Endodermal cell (in vitro differentiated cells): ENCODE measurements at regions not wholly inside any gene's neighbourhood (a gene's known extent, or its start where the extent isn't known, plus 50 kb on each side); places are given as distances from the start of the nearest gene placed in this dataset.

ENCODE experiments used
- DNase-seq: peaks from one replicate; pipeline ENCODE4 v3.0.0-alpha.2; 2017
- H3K27ac ChIP-seq: 2 replicates; pipeline ENCODE4 v1.5.1; 2013; ENCODE audit warnings: mild to moderate bottlenecking, low read depth, low read length, moderate library complexity
- H3K27me3 ChIP-seq: 2 replicates; pipeline ENCODE4 v1.6.1; 2013; ENCODE audit warnings: mild to moderate bottlenecking, low read length, moderate library complexity; ENCODE audit not compliant: insufficient read depth, control insufficient read depth, poor library complexity, severe bottlenecking
- H3K36me3 ChIP-seq: 2 replicates; pipeline ENCODE4 v1.7.0; 2013; ENCODE audit warnings: mild to moderate bottlenecking, low read length, moderate library complexity; ENCODE audit not compliant: control insufficient read depth, insufficient read depth
- H3K4me1 ChIP-seq: one replicate; pipeline ENCODE4 v1.7.0; 2013; ENCODE audit warnings: low read length; ENCODE audit not compliant: control insufficient read depth, insufficient read depth
- H3K4me3 ChIP-seq: 2 replicates; pipeline ENCODE4 v1.5.1; 2013; ENCODE audit warnings: mild to moderate bottlenecking, low read length, moderate library complexity
- H3K9ac ChIP-seq: 2 replicates; pipeline ENCODE4 v1.6.1; 2013; ENCODE audit warnings: mild to moderate bottlenecking, low read length, moderate library complexity; ENCODE audit not compliant: poor library complexity, severe bottlenecking; ENCODE audit errors: extremely low read depth
- H3K9me3 ChIP-seq: 2 replicates; pipeline ENCODE4 v1.6.1; 2013; ENCODE audit warnings: mild to moderate bottlenecking, low read length, moderate library complexity; ENCODE audit not compliant: control insufficient read depth
- H3K27ac Mint-ChIP-seq: 2 replicates; pipeline ENCODE4 v1.8.0; 2020; ENCODE audit warnings: mixed read lengths
- H3K27me3 Mint-ChIP-seq: 2 replicates; pipeline ENCODE4 v1.8.0; 2021; ENCODE audit warnings: mild to moderate bottlenecking, mixed read lengths; ENCODE audit not compliant: insufficient read depth
- H3K36me3 Mint-ChIP-seq: 2 replicates; pipeline ENCODE4 v1.8.0; 2020; ENCODE audit warnings: low read depth, mixed read lengths
- H3K4me1 Mint-ChIP-seq: 2 replicates; pipeline ENCODE4 v1.8.0; 2020; ENCODE audit warnings: mixed read lengths
- H3K4me3 Mint-ChIP-seq: 2 replicates; pipeline ENCODE4 v1.8.0; 2020; ENCODE audit warnings: mild to moderate bottlenecking, moderate library complexity, mixed read lengths
- H3K9me3 Mint-ChIP-seq: 2 replicates; pipeline ENCODE4 v1.8.0; 2020; ENCODE audit warnings: mild to moderate bottlenecking, mixed read lengths
- WGBS, 2 experiments: methylation state at CpG; one replicate each; pipeline versions ENCODE4 v1.1.5 to v1.1.7; 2013; ENCODE audit warnings: missing lambda C conversion rate in 2 of 2, mixed read lengths in 1 of 2; ENCODE audit not compliant: insufficient coverage in 1 of 2, insufficient read length in 1 of 2; 5-methylcytosine and 5-hydroxymethylcytosine counted together
- TF ChIP-seq, protein P1 (sequence below): fragments of 200-600 bp; sonication (generic); conservative IDR thresholded peaks from 2 replicates; pipeline ENCODE4 v1.5.0; 2021; ENCODE audit warnings: antibody characterized with exemption, mild to moderate bottlenecking

DNA sequence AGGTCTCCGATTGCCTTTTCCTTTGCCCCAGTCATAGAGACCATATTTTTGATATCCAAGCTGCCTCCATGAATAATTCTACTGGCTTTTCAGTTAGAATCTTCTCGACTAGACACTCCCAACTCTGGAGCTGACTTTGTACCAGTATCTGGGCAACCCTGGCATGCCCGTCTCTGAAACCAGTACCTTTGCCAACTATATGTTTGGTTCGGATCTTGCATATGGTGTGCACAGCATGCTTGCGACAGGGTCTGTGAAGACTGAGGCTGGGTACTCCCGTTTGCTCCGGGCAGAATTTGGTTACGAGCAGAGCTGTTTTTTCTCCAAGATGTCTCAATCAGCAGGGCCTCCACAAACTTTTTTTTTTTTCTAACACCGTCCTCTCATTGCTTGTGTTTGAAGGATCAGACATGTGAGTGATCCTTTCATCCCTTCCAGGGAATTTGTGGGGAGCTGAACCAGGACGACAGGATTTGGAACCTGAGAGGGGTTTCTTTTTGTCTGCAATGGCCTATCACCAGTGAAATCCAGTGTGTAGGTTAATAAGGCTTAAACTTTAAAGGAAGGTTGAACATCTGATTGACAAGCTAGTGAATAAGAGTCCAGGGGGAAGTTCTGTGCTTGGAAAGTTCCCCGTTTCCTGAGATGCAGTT, 322.3 kb downstream of the MYCN start:
- TF ChIP-seq, protein P1, sequence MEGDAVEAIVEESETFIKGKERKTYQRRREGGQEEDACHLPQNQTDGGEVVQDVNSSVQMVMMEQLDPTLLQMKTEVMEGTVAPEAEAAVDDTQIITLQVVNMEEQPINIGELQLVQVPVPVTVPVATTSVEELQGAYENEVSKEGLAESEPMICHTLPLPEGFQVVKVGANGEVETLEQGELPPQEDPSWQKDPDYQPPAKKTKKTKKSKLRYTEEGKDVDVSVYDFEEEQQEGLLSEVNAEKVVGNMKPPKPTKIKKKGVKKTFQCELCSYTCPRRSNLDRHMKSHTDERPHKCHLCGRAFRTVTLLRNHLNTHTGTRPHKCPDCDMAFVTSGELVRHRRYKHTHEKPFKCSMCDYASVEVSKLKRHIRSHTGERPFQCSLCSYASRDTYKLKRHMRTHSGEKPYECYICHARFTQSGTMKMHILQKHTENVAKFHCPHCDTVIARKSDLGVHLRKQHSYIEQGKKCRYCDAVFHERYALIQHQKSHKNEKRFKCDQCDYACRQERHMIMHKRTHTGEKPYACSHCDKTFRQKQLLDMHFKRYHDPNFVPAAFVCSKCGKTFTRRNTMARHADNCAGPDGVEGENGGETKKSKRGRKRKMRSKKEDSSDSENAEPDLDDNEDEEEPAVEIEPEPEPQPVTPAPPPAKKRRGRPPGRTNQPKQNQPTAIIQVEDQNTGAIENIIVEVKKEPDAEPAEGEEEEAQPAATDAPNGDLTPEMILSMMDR: no peak
- Mint-ChIP-seq H3K27ac (no peak overlapping the region), H3K27me3 (peaks cover 4% of the 10 kb centered on the region), H3K4me3 (no peak overlapping the region), H3K4me1 (peaks cover 33% of the 10 kb centered on the region), H3K36me3 (no peaks in the 10 kb centered on the region), H3K9me3 (peaks cover 3% of the 10 kb centered on the region)
- 81 to 88% methylated on average over 5 to 11 of the region's 11 CpGs for WGBS, 2 experiments
- peaks cover 5% of the 10 kb centered on the region for H3K4me1 ChIP-seq
- no peaks in the 10 kb centered on the region for H3K36me3 ChIP-seq
- no peak overlapping the region for H3K4me3 ChIP-seq
- H3K9ac ChIP-seq: no peak overlapping the region
- DNase-seq: peak; percentile 24
- no peaks in the 10 kb centered on the region for H3K27me3 ChIP-seq
- no peak overlapping the region for H3K27ac ChIP-seq
- H3K9me3 ChIP-seq: peaks cover 5% of the 10 kb centered on the region

DNA sequence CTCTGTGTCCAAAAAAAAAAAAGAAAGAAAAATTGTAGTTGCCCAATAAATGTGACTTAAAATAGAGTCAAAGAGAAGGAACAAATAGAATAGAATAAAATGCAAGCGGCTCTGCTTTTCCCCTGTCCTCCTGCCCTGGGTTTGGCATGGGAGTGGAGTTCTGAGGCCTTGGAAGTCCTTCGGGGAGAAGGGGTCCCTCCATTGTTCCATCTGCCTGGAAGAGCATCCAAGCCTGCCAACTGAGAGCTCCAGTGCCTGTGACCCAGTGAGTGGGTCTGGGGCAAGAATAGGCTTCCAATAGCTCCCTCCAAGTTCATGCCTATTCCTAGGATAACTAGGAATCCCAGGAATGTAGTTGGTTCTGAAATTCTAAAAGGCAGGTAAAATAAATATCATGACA, 321.4 kb downstream of the MYCN start:
- peaks cover 4% of the 10 kb centered on the region for H3K27me3 Mint-ChIP-seq
- TF ChIP-seq, protein P1: no peak
- H3K4me1 ChIP-seq: peaks cover 5% of the 10 kb centered on the region
- no peak overlapping the region for H3K4me3 Mint-ChIP-seq
- WGBS, 2 experiments: 93 to 100% methylated on average over 2 of the region's 2 CpGs
- DNase-seq: peak; percentile 31
- H3K9me3 ChIP-seq: no peaks in the 10 kb centered on the region
- H3K4me3 ChIP-seq: no peak overlapping the region
- no peak overlapping the region for H3K9ac ChIP-seq
- no peaks in the 10 kb centered on the region for H3K9me3 Mint-ChIP-seq
- H3K4me1 Mint-ChIP-seq: peaks cover 41% of the 10 kb centered on the region
- H3K27ac Mint-ChIP-seq: no peak overlapping the region
- H3K36me3 Mint-ChIP-seq: no peaks in the 10 kb centered on the region
- H3K27ac ChIP-seq: no peak overlapping the region
- H3K36me3 ChIP-seq: no peaks in the 10 kb centered on the region
- H3K27me3 ChIP-seq: no peaks in the 10 kb centered on the region

DNA sequence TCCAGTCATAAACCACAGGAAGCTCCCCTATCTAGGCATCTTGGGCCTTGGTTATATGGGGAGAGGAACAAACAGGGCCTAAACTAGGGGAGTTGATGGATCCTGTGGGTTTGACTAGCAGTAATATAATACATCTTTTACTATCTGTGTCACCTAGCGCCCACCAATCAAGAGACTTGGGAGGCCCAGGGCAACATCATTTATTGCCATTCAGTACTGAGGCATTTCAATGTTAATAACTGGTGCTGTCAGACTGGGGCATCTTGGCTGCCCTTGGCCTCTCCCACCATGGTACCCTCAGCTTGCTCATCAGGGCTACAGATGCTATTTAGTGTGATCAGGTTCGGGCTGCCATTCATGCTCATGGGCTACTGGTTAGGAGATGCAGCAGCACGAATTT, 320.7 kb downstream of the MYCN start:
- 94 to 100% methylated on average over 3 of the region's 3 CpGs for WGBS, 2 experiments
- Histone ChIP-seq H3K4me1 (peaks cover 5% of the 10 kb centered on the region), H3K9ac (no peak overlapping the region), H3K27ac (no peak overlapping the region), H3K36me3 (no peaks in the 10 kb centered on the region), H3K27me3 (no peaks in the 10 kb centered on the region), H3K9me3 (no peaks in the 10 kb centered on the region), H3K4me3 (no peak overlapping the region)
- Mint-ChIP-seq H3K4me3 (no peak overlapping the region), H3K27ac (no peak overlapping the region), H3K4me1 (peaks cover 41% of the 10 kb centered on the region), H3K36me3 (no peaks in the 10 kb centered on the region), H3K27me3 (peaks cover 9% of the 10 kb centered on the region), H3K9me3 (no peaks in the 10 kb centered on the region)
- DNase-seq: peak; percentile 11
- TF ChIP-seq, protein P1: no peak
